Activated CD8-positive, alpha-beta memory T cell treated with anti-CD3 and anti-CD28 coated beads for 36 hours (primary cell): ENCODE measurements at regions not wholly inside any gene's neighbourhood (a gene's known extent, or its start where the extent isn't known, plus 50 kb on each side); places are given as distances from the start of the nearest gene placed in this dataset.

Experiments
- CTCF ChIA-PET: fragments of 350-600 bp; sonication (Branson Sonifier 250); formaldehyde crosslinking; loops from one replicate; lab custom pipeline; 2021; ENCODE audit warnings: antibody characterized with exemption; lab: Charles Lee
- POLR2A ChIA-PET: fragments of 350-600 bp; sonication (Branson Sonifier 250); formaldehyde crosslinking; loops from one replicate; lab custom pipeline; 2021; ENCODE audit warnings: antibody characterized with exemption; lab: Charles Lee

GRCh38 chr19:29383696-29384095, 142.1 kb upstream of the VSTM2B start:
- ChIA-PET CTCF (no interaction called here), POLR2A (no interaction called here)

GRCh38 chr19:29384656-29385055, 141.1 kb upstream of the VSTM2B start:
- ChIA-PET CTCF (no interaction called here), POLR2A (no interaction called here)

GRCh38 chr19:29385191-29385795, 140.5 kb upstream of the VSTM2B start:
- ChIA-PET POLR2A (no interaction called here), CTCF (no interaction called here)

GRCh38 chr19:29386970-29387369, 138.8 kb upstream of the VSTM2B start:
- ChIA-PET POLR2A (no interaction called here), CTCF (no interaction called here)

- ChIA-PET POLR2A (no interaction called here), CTCF (no interaction called here)
These were observed 138.2 kb upstream of the VSTM2B start for GRCh38 chr19:29387586-29387985.

GRCh38 chr19:29389495-29389894, 136.3 kb upstream of the VSTM2B start:
- POLR2A ChIA-PET, result no interaction called here
- CTCF ChIA-PET, result no interaction called here

GRCh38 chr19:29390742-29391141, 135.1 kb upstream of the VSTM2B start:
- ChIA-PET POLR2A (no interaction called here), CTCF (no interaction called here)

GRCh38 chr19:29393915-29394460, 131.8 kb upstream of the VSTM2B start:
- CTCF ChIA-PET, result no interaction called here

GRCh38 chr19:29395111-29395733, 130.6 kb upstream of the VSTM2B start:
- CTCF ChIA-PET, result no interaction called here

More at GRCh38 chr19:29393915-29394460, 131.8 kb upstream of the VSTM2B start:
- POLR2A ChIA-PET, result no interaction called here

GRCh38 chr19:29395734-29396414, 129.9 kb upstream of the VSTM2B start:
- CTCF ChIA-PET, result no interaction called here
- POLR2A ChIA-PET, result no interaction called here

More at GRCh38 chr19:29395111-29395733, 130.6 kb upstream of the VSTM2B start:
- POLR2A ChIA-PET, result no interaction called here

GRCh38 chr19:29396925-29397324, 128.9 kb upstream of the VSTM2B start:
- CTCF ChIA-PET, result no interaction called here
- POLR2A ChIA-PET, result no interaction called here

GRCh38 chr19:29397748-29398147, 128.0 kb upstream of the VSTM2B start:
- POLR2A ChIA-PET, result no interaction called here
- CTCF ChIA-PET, result no interaction called here

- POLR2A ChIA-PET, result no interaction called here
- CTCF ChIA-PET, result no interaction called here
These were observed 126.0 kb upstream of the VSTM2B start for GRCh38 chr19:29399804-29400203.

- POLR2A ChIA-PET, result no interaction called here
- CTCF ChIA-PET, result no interaction called here
These were observed 124.7 kb upstream of the VSTM2B start for GRCh38 chr19:29400917-29401711.

- ChIA-PET POLR2A (no interaction called here), CTCF (no interaction called here)
These were observed 123.9 kb upstream of the VSTM2B start for GRCh38 chr19:29401712-29402421.

GRCh38 chr19:29402563-29402962, 123.2 kb upstream of the VSTM2B start:
- ChIA-PET CTCF (no interaction called here), POLR2A (no interaction called here)

GRCh38 chr19:29404015-29404414, 121.8 kb upstream of the VSTM2B start:
- CTCF ChIA-PET, result no interaction called here
- POLR2A ChIA-PET, result no interaction called here

GRCh38 chr19:29404951-29405727, 120.7 kb upstream of the VSTM2B start:
- ChIA-PET POLR2A (no interaction called here), CTCF (interaction anchor here (1.1 kb wide), 1 partner anchor 13 kb away, joined by 3 read pairs; no protein-coding TSS in a partner anchor)

- ChIA-PET CTCF (interaction anchor here (1.1 kb wide), 1 partner anchor 12 kb away, joined by 3 read pairs; no protein-coding TSS in a partner anchor), POLR2A (no interaction called here)
These were observed 120.1 kb upstream of the VSTM2B start for GRCh38 chr19:29405728-29405995.
